Osteoblast (primary cell): ENCODE measurements at regions not wholly inside any gene's neighbourhood (a gene's known extent, or its start where the extent isn't known, plus 50 kb on each side); places are given as distances from the start of the nearest gene placed in this dataset.

Experiments used
- DNase-seq: peaks from one replicate; pipeline ENCODE4 v3.0.0; 2011; ENCODE audit warnings: low spot score, mixed read lengths; ENCODE audit not compliant: insufficient read length; ENCODE audit errors: missing footprints
- H2AFZ ChIP-seq: 2 replicates; pipeline ENCODE4 v1.6.0; 2011; ENCODE audit warnings: mild to moderate bottlenecking, low read length
- H3K27ac ChIP-seq: 2 replicates; pipeline ENCODE4 v1.5.1; 2011; ENCODE audit warnings: mild to moderate bottlenecking, low read depth, low read length, moderate library complexity
- H3K27me3 ChIP-seq: 2 replicates; pipeline ENCODE4 v1.6.0; 2012; ENCODE audit warnings: mild to moderate bottlenecking, control low read depth, inconsistent platforms, low read length, moderate library complexity; ENCODE audit not compliant: insufficient read depth
- H3K36me3 ChIP-seq: 2 replicates; pipeline ENCODE4 v1.5.1; 2011; ENCODE audit warnings: mild to moderate bottlenecking, low read length, control low read depth, moderate library complexity; ENCODE audit not compliant: insufficient read depth
- H3K4me1 ChIP-seq: 2 replicates; pipeline ENCODE4 v1.5.1; 2011; ENCODE audit warnings: mild to moderate bottlenecking, low read length, control low read depth, moderate library complexity; ENCODE audit not compliant: insufficient read depth
- H3K4me2 ChIP-seq: 2 replicates; pipeline ENCODE4 v1.6.0; 2011; ENCODE audit warnings: mild to moderate bottlenecking, low read length; ENCODE audit not compliant: insufficient read depth
- H3K4me3 ChIP-seq: fragments of 200-600 bp; sonication (generic); 3 replicates; pipeline ENCODE4 v1.5.1; 2012; ENCODE audit warnings: mild to moderate bottlenecking, low read length, inconsistent platforms; ENCODE audit not compliant: insufficient read depth
- H3K79me2 ChIP-seq: 2 replicates; pipeline ENCODE4 v1.6.0; 2012; ENCODE audit warnings: mild to moderate bottlenecking, low read length, control low read depth, inconsistent platforms; ENCODE audit not compliant: insufficient read depth
- H3K9me3 ChIP-seq: 2 replicates; pipeline ENCODE4 v1.5.1; 2011; ENCODE audit warnings: low read depth, low read length, control low read depth
- H4K20me1 ChIP-seq: 2 replicates; pipeline ENCODE4 v1.6.0; 2012; ENCODE audit warnings: mild to moderate bottlenecking, low read length, control low read depth; ENCODE audit not compliant: insufficient read depth
- TF ChIP-seq, protein P1 (sequence below): IDR thresholded peaks from 2 replicates; pipeline ENCODE4 v1.5.1; 2011; ENCODE audit warnings: mild to moderate bottlenecking, low read depth, low read length, moderate library complexity; ENCODE audit errors: extremely low read depth

DNA sequence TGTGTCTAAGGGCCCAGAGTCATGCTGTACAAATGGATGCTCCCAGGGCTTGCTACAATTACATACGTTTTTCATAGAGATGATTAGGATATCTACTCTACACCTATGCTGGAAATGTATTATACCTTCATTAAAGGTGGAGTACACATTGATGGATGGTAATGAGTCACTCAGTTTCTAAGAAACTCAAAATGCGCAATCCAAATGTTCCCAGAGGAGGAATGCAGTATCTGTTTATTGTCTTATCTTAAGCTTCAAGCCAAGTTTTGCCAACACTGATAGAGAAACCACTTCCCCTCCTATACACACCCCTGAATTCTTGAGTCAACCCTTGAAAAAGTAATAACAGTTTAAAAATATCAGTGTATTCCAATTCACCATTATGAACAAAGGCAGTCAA lies 266.6 kb upstream of the FAR2 start:
- H4K20me1 ChIP-seq: no peaks in the 10 kb centered on the region
- TF ChIP-seq, protein P1, sequence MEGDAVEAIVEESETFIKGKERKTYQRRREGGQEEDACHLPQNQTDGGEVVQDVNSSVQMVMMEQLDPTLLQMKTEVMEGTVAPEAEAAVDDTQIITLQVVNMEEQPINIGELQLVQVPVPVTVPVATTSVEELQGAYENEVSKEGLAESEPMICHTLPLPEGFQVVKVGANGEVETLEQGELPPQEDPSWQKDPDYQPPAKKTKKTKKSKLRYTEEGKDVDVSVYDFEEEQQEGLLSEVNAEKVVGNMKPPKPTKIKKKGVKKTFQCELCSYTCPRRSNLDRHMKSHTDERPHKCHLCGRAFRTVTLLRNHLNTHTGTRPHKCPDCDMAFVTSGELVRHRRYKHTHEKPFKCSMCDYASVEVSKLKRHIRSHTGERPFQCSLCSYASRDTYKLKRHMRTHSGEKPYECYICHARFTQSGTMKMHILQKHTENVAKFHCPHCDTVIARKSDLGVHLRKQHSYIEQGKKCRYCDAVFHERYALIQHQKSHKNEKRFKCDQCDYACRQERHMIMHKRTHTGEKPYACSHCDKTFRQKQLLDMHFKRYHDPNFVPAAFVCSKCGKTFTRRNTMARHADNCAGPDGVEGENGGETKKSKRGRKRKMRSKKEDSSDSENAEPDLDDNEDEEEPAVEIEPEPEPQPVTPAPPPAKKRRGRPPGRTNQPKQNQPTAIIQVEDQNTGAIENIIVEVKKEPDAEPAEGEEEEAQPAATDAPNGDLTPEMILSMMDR: no peak
- no peaks in the 10 kb centered on the region for H3K9me3 ChIP-seq
- H3K27ac ChIP-seq: no peak overlapping the region
- H3K79me2 ChIP-seq: no peaks in the 10 kb centered on the region
- H3K4me1 ChIP-seq: no peaks in the 10 kb centered on the region
- no peaks in the 10 kb centered on the region for H3K36me3 ChIP-seq
- no peak overlapping the region for H3K4me2 ChIP-seq
- H3K27me3 ChIP-seq: no peaks in the 10 kb centered on the region
- no peak overlapping the region for H3K4me3 ChIP-seq
- DNase-seq: no peak
- no peak overlapping the region for H2AFZ ChIP-seq

- TF ChIP-seq, protein P1: no peak
- no peaks in the 10 kb centered on the region for H3K9me3 ChIP-seq
- no peaks in the 10 kb centered on the region for H3K79me2 ChIP-seq
- no peaks in the 10 kb centered on the region for H3K4me1 ChIP-seq
- H3K27me3 ChIP-seq: no peaks in the 10 kb centered on the region
- no peak overlapping the region for H3K4me3 ChIP-seq
- DNase-seq: no peak
- H4K20me1 ChIP-seq: no peaks in the 10 kb centered on the region
- H3K36me3 ChIP-seq: no peaks in the 10 kb centered on the region
- no peak overlapping the region for H2AFZ ChIP-seq
- no peak overlapping the region for H3K4me2 ChIP-seq
- H3K27ac ChIP-seq: no peak overlapping the region
These were observed 265.6 kb upstream of the FAR2 start for GRCh38 chr12:28883406-28883997.

GRCh38 chr12:28884904-28885679 lies 264.0 kb upstream of the FAR2 start:
- Histone ChIP-seq H2AFZ (no peak overlapping the region), H3K9me3 (no peaks in the 10 kb centered on the region), H3K27me3 (no peaks in the 10 kb centered on the region), H4K20me1 (no peaks in the 10 kb centered on the region), H3K36me3 (no peaks in the 10 kb centered on the region), H3K79me2 (no peaks in the 10 kb centered on the region), H3K4me3 (no peak overlapping the region), H3K4me2 (no peak overlapping the region), H3K4me1 (no peaks in the 10 kb centered on the region), H3K27ac (no peak overlapping the region)
- TF ChIP-seq, protein P1: no peak
- DNase-seq: no peak

GRCh38 chr12:28885928-28886327 lies 263.1 kb upstream of the FAR2 start:
- Histone ChIP-seq H3K4me1 (no peaks in the 10 kb centered on the region), H4K20me1 (no peaks in the 10 kb centered on the region), H3K27ac (no peak overlapping the region), H2AFZ (no peak overlapping the region), H3K4me2 (no peak overlapping the region), H3K27me3 (no peaks in the 10 kb centered on the region), H3K79me2 (no peaks in the 10 kb centered on the region), H3K4me3 (no peak overlapping the region), H3K9me3 (no peaks in the 10 kb centered on the region), H3K36me3 (no peaks in the 10 kb centered on the region)
- TF ChIP-seq, protein P1: no peak
- DNase-seq: no peak
